SU-DHL-6 (cell line): ENCODE measurements at regions not wholly inside any gene's neighbourhood (a gene's known extent, or its start where the extent isn't known, plus 50 kb on each side); places are given as distances from the start of the nearest gene placed in this dataset.

ENCODE experiments used
- H2AFZ ChIP-seq: fragments of 200-600 bp; sonication (generic); 2 replicates; pipeline ENCODE4 v1.6.1; 2014; ENCODE audit warnings: low read depth, mild to moderate bottlenecking, moderate library complexity, mixed read lengths, antibody characterized with exemption, low read length; ENCODE audit not compliant: severe bottlenecking
- H3F3A ChIP-seq: fragments of 200-600 bp; shearing (Covaris generic); 2 replicates; pipeline ENCODE4 v1.6.0; 2016; ENCODE audit warnings: antibody characterized with exemption, mild to moderate bottlenecking; ENCODE audit not compliant: insufficient read depth
- H3K27ac ChIP-seq: fragments of 200-600 bp; sonication (generic); 2 replicates; pipeline ENCODE4 v1.5.1; 2016; ENCODE audit warnings: low read depth, mild to moderate bottlenecking, low read length, moderate library complexity, mixed read lengths
- H3K27me3 ChIP-seq: fragments of 200-600 bp; sonication (generic), shearing (Covaris generic); 2 replicates; pipeline ENCODE4 v1.6.0; 2014; ENCODE audit warnings: mild to moderate bottlenecking, low read length
- H3K36me3 ChIP-seq: fragments of 200-600 bp; sonication (generic); 2 replicates; pipeline ENCODE4 v1.6.1; 2014; ENCODE audit warnings: mild to moderate bottlenecking, low read length, mixed read lengths
- H3K4me2 ChIP-seq: fragments of 300-600, 200-600 bp; shearing (Covaris generic), sonication (generic); 2 replicates; pipeline ENCODE4 v1.6.0; 2014; ENCODE audit warnings: low read length, low read depth, mild to moderate bottlenecking; ENCODE audit not compliant: poor library complexity, severe bottlenecking
- H3K4me3 ChIP-seq: fragments of 200-600 bp; sonication (generic); 2 replicates; pipeline ENCODE4 v1.5.1; 2014; ENCODE audit warnings: antibody characterized with exemption, low read length, mild to moderate bottlenecking, mixed read lengths; ENCODE audit not compliant: insufficient read depth, poor library complexity, severe bottlenecking
- H3K79me2 ChIP-seq: fragments of 200-600 bp; sonication (generic); 2 replicates; pipeline ENCODE4 v1.6.1; 2014; ENCODE audit warnings: mild to moderate bottlenecking, low read length, moderate library complexity; ENCODE audit not compliant: insufficient read depth
- H3K9ac ChIP-seq: fragments of 200-600 bp; sonication (generic); 2 replicates; pipeline ENCODE4 v1.7.0; 2014; ENCODE audit warnings: mild to moderate bottlenecking, low read length
- H3K9me2 ChIP-seq: fragments of 200-600 bp; sonication (generic); replicated peaks from 2 replicates; pipeline ENCODE4 v1.6.1; 2014; ENCODE audit warnings: low read length; ENCODE audit not compliant: insufficient read depth
- H3K9me3 ChIP-seq: fragments of 200-600 bp; sonication (generic); 2 replicates; pipeline ENCODE4 v1.6.1; 2014; ENCODE audit warnings: low read length, mixed read lengths; ENCODE audit not compliant: insufficient read depth
- H4K20me1 ChIP-seq: fragments of 200-600 bp; sonication (generic); 2 replicates; pipeline ENCODE4 v1.6.1; 2014; ENCODE audit warnings: low read depth, mild to moderate bottlenecking, antibody characterized with exemption, low read length, moderate library complexity, mixed read lengths
- EZH2phosphoT487 ChIP-seq: fragments of 200-600 bp; sonication (generic), shearing (Covaris generic); conservative IDR thresholded peaks from 2 replicates; pipeline ENCODE4 v1.6.1; 2018; ENCODE audit warnings: mild to moderate bottlenecking, antibody characterized with exemption, low read length, moderate library complexity, mixed read lengths
- TF ChIP-seq, protein P1 (sequence below): fragments of 200-600 bp; sonication (generic); IDR thresholded peaks from one replicate; pipeline ENCODE4 v1.5.1; 2017; ENCODE audit warnings: antibody characterized with exemption, mild to moderate bottlenecking, low read length, moderate library complexity; ENCODE audit not compliant: insufficient read depth, poor library complexity, severe bottlenecking

DNA sequence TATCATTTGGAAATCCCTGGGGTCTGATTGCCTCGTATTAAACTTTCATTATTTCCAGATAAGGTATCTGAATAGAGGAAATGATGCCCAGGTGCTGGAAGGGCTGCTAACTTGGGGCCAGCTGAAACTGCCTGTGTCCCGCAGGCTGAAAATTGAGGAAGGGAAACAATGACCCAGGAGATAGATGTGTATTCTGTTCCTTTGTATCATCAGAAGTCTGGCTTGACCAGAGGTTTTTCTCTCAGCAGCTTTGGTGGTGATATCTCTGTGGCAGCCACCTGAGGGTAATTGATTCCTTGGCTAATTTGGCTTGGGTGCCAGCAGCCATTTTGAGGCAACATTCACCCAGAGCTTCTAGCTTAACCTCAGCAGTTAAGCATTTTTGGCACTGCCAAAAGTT, 90.0 kb upstream of the STT3B start:
- Histone ChIP-seq H3K4me2 (no peak overlapping the region), H4K20me1 (no peaks in the 10 kb centered on the region), H3K9me3 (no peaks in the 10 kb centered on the region), H2AFZ (no peak overlapping the region), H3K4me3 (no peak overlapping the region), H3K27ac (no peak overlapping the region), H3K36me3 (no peaks in the 10 kb centered on the region), H3K79me2 (no peaks in the 10 kb centered on the region), H3K27me3 (no peaks in the 10 kb centered on the region), H3K9ac (no peak overlapping the region), H3K9me2 (no peaks in the 10 kb centered on the region), H3F3A (no peaks in the 10 kb centered on the region)
- TF ChIP-seq, protein P1, sequence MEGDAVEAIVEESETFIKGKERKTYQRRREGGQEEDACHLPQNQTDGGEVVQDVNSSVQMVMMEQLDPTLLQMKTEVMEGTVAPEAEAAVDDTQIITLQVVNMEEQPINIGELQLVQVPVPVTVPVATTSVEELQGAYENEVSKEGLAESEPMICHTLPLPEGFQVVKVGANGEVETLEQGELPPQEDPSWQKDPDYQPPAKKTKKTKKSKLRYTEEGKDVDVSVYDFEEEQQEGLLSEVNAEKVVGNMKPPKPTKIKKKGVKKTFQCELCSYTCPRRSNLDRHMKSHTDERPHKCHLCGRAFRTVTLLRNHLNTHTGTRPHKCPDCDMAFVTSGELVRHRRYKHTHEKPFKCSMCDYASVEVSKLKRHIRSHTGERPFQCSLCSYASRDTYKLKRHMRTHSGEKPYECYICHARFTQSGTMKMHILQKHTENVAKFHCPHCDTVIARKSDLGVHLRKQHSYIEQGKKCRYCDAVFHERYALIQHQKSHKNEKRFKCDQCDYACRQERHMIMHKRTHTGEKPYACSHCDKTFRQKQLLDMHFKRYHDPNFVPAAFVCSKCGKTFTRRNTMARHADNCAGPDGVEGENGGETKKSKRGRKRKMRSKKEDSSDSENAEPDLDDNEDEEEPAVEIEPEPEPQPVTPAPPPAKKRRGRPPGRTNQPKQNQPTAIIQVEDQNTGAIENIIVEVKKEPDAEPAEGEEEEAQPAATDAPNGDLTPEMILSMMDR, result no peak
- TF ChIP-seq EZH2phosphoT487, result no peak

DNA sequence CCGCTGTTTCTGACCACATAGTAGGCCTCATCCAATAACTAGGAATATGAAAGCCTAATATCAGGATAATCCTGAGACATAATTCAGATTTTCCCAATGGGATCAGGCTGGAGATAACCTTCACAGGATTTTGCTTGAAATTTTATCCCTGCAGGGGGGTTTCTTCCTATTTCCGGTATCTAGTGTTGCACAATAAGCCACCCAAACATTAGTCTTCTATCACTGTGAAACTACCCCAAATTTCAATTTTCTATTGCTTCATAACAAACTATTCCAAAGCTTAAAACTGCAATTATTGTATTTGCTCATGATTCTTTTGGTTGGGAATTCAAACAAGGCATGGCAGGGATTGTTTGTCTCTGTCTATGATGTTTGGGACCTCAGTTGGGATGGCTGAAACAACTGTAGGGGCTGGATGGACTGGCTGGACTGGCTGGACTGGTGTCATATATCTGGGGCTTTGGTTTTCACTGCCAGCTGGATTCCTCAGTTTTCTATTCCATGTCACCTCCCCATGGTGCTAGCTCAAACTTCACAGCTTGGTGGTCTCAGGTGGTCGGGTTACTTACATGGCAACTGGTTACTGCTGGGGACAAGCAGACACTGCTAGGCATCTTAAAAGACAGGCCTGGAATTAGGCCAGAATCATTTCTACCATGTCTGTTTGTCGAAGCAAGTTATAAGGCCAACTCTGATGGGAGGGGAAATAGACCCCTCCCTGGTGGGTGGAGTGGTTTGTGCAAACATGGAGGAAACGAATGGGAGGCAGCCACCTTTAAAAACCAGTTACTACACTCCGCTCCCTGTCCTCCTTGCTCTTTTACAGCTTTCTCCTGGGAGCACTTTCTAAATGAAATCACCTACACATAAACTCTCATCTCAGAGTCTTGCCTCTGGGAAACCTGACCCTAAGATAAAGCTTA, 88.2 kb upstream of the STT3B start:
- no peak overlapping the region for H2AFZ ChIP-seq
- H3K79me2 ChIP-seq, result no peaks in the 10 kb centered on the region
- H3K9ac ChIP-seq, result no peak overlapping the region
- H3K27me3 ChIP-seq, result no peaks in the 10 kb centered on the region
- no peak overlapping the region for H3K27ac ChIP-seq
- H3K36me3 ChIP-seq, result no peaks in the 10 kb centered on the region
- H4K20me1 ChIP-seq, result no peaks in the 10 kb centered on the region
- TF ChIP-seq EZH2phosphoT487, result no peak
- TF ChIP-seq, protein P1, result no peak
- H3K9me2 ChIP-seq, result no peaks in the 10 kb centered on the region
- no peaks in the 10 kb centered on the region for H3K9me3 ChIP-seq
- H3K4me3 ChIP-seq, result no peak overlapping the region
- no peaks in the 10 kb centered on the region for H3F3A ChIP-seq
- no peak overlapping the region for H3K4me2 ChIP-seq

DNA sequence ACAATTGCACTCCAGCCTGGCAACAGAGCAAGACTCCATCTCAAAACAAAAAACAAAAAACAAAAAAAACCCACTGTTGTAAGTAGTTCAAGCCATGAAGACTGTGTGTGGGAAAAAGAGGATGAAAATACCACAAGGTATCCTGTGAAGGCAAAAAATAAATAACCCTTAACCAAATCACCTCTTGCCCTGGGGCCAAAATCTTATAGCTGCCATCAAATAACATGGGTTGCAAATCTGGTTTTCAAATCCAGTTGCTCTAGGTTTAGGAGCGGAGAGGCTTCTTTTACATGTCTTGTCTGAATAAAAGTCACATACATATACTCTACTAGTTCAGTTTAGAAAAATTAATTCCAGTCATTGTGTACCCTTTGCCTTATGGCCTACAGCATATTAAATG, 87.0 kb upstream of the STT3B start:
- no peak for TF ChIP-seq EZH2phosphoT487
- TF ChIP-seq, protein P1, result no peak
- no peak overlapping the region for H3K4me2 ChIP-seq
- H3K9me2 ChIP-seq, result no peaks in the 10 kb centered on the region
- no peaks in the 10 kb centered on the region for H3K9me3 ChIP-seq
- H3K27ac ChIP-seq, result no peak overlapping the region
- H2AFZ ChIP-seq, result no peak overlapping the region
- no peak overlapping the region for H3K4me3 ChIP-seq
- H3K27me3 ChIP-seq, result no peaks in the 10 kb centered on the region
- H3K79me2 ChIP-seq, result no peaks in the 10 kb centered on the region
- H3K36me3 ChIP-seq, result no peaks in the 10 kb centered on the region
- no peaks in the 10 kb centered on the region for H4K20me1 ChIP-seq
- H3F3A ChIP-seq, result no peaks in the 10 kb centered on the region
- no peak overlapping the region for H3K9ac ChIP-seq
